GM13977 (cell line): ENCODE measurements at regions not wholly inside any gene's neighbourhood (a gene's known extent, or its start where the extent isn't known, plus 50 kb on each side); places are given as distances from the start of the nearest gene placed in this dataset.

Source experiments
- DNase-seq: peaks from one replicate; pipeline ENCODE4 v3.0.0; 2012; ENCODE audit warnings: low spot score
- CTCF ChIP-seq: IDR thresholded peaks from 2 replicates; pipeline ENCODE4 v1.5.1; 2012; ENCODE audit warnings: mild to moderate bottlenecking, control low read depth; ENCODE audit not compliant: insufficient read depth; ENCODE audit errors: extremely low read depth, missing control alignments
- in situ Hi-C: fragments of 300-500 bp; cut with MboI; formaldehyde crosslinking; loops from one replicate; pipeline ENCODE4 v1.12.0; 2022; ENCODE audit warnings: low sequenced_read_pairs, low pct_unique_long_range_greater_than_20kb, mixed read lengths, inconsistent platforms; ENCODE audit not compliant: unreplicated experiment

- DNase-seq: no peak
- in situ Hi-C loops: no loop called here
- TF ChIP-seq CTCF: no peak
These were observed 182.2 kb upstream of the CDH2 start for GRCh38 chr18:28359176-28359575.

- no peak for TF ChIP-seq CTCF
- in situ Hi-C loops: no loop called here
- no peak for DNase-seq
These were observed 181.0 kb upstream of the CDH2 start for GRCh38 chr18:28357766-28358401.

GRCh38 chr18:28350821-28351220 lies 173.9 kb upstream of the CDH2 start:
- in situ Hi-C loops: no loop called here
- DNase-seq: no peak
- no peak for TF ChIP-seq CTCF

- no peak for DNase-seq
- no peak for TF ChIP-seq CTCF
- in situ Hi-C loops: no loop called here
These were observed 165.3 kb upstream of the CDH2 start for GRCh38 chr18:28342231-28342630.

GRCh38 chr18:28338316-28338715 lies 161.4 kb upstream of the CDH2 start:
- TF ChIP-seq CTCF: no peak
- no peak for DNase-seq
- in situ Hi-C loops: no loop called here

GRCh38 chr18:28334516-28334915 lies 157.6 kb upstream of the CDH2 start:
- in situ Hi-C loops: no loop called here
- no peak for DNase-seq
- TF ChIP-seq CTCF: no peak

GRCh38 chr18:28332071-28332470 lies 155.1 kb upstream of the CDH2 start:
- in situ Hi-C loops: no loop called here
- TF ChIP-seq CTCF: no peak
- no peak for DNase-seq
